HEK293 (cell line): ENCODE measurements at regions not wholly inside any gene's neighbourhood (a gene's known extent, or its start where the extent isn't known, plus 50 kb on each side); places are given as distances from the start of the nearest gene placed in this dataset.

Experiments
- CTCF ChIA-PET: fragments of 350-600 bp; formaldehyde crosslinking; extraction: SDS; loops from one replicate; lab custom pipeline; 2021; ENCODE audit warnings: antibody characterized with exemption; lab: Yijun Ruan, JAX
- POLR2A ChIA-PET: fragments of 300-600 bp; formaldehyde crosslinking; extraction: SDS; loops from one replicate; lab custom pipeline; 2020; ENCODE audit warnings: antibody characterized with exemption, inconsistent platforms; lab: Yijun Ruan, JAX
- H3K27ac ChIP-seq: fragments of 200-500 bp; sonication (Bioruptor generic); 2 replicates; pipeline ENCODE4 v1.5.1; 2014; ENCODE audit warnings: low read depth, low read length, control low read depth, inconsistent platforms; ENCODE audit errors: extremely low read depth
- H3K36me3 ChIP-seq, 2 experiments: fragments of 200-500 bp in 1 of 2; sonication (Bioruptor generic) in 1 of 2; 1 replicate in 1 of 2; 2 replicates in 1 of 2; pipeline ENCODE4 v1.5.1; 2014 to 2017; ENCODE audit warnings: inconsistent platforms in 2 of 2, low read length in 2 of 2; ENCODE audit not compliant: control insufficient read depth in 2 of 2, insufficient read depth in 1 of 2
- H3K4me1 ChIP-seq: fragments of 200-500 bp; sonication (Bioruptor generic); 2 replicates; pipeline ENCODE4 v1.5.1; 2014; ENCODE audit warnings: mild to moderate bottlenecking, low read length, inconsistent platforms; ENCODE audit not compliant: control insufficient read depth, insufficient read depth
- H3K4me3 ChIP-seq: 2 replicates; pipeline ENCODE4 v1.5.1; 2011; ENCODE audit warnings: low read depth, mild to moderate bottlenecking, control low read depth, low read length, moderate library complexity
- H3K9me3 ChIP-seq: fragments of 200-500 bp; sonication (Bioruptor generic); 2 replicates; pipeline ENCODE4 v1.5.1; 2014; ENCODE audit warnings: low read depth, low read length, inconsistent platforms; ENCODE audit not compliant: control insufficient read depth, insufficient read depth
- MEIS1 ChIP-seq: sonication (generic); formaldehyde crosslinking; IDR thresholded peaks from 2 replicates; pipeline ENCODE4 v1.8.1; 2022; ENCODE audit warnings: missing genetic modification reagents, mild to moderate bottlenecking, borderline replicate concordance
- PRDM1 ChIP-seq: fragments of 450-650 bp; formaldehyde crosslinking; IDR thresholded peaks from 2 replicates; pipeline ENCODE4; 2016; ENCODE audit warnings: missing biosample characterization, missing genetic modification characterization
- SALL2 ChIP-seq: fragments of 450-650 bp; formaldehyde crosslinking; IDR thresholded peaks from 2 replicates; pipeline ENCODE4 v1.5.0; 2017; ENCODE audit warnings: missing biosample characterization, mild to moderate bottlenecking, missing genetic modification characterization, borderline replicate concordance
- TCF7L2 ChIP-seq: IDR thresholded peaks from 2 replicates; pipeline ENCODE4 v1.6.1; 2011; ENCODE audit warnings: low read depth, mild to moderate bottlenecking, inconsistent platforms, low read length, moderate library complexity, borderline replicate concordance
- ZFHX2 ChIP-seq: fragments of 450-650 bp; formaldehyde crosslinking; conservative IDR thresholded peaks from 2 replicates; pipeline ENCODE4 v1.5.1; 2016; ENCODE audit warnings: missing biosample characterization, missing genetic modification characterization
- ZNF133 ChIP-seq: fragments of 450-650 bp; formaldehyde crosslinking; IDR thresholded peaks from 2 replicates; pipeline ENCODE4 v1.5.1; 2016; ENCODE audit warnings: missing biosample characterization, missing genetic modification characterization
- ZNF157 ChIP-seq: fragments of 450-650 bp; formaldehyde crosslinking; IDR thresholded peaks from 2 replicates; pipeline ENCODE4 v1.5.1; 2016; ENCODE audit warnings: missing biosample characterization, missing genetic modification characterization
- ZNF19 ChIP-seq: fragments of 450-650 bp; formaldehyde crosslinking; IDR thresholded peaks from 2 replicates; pipeline ENCODE4; 2016; ENCODE audit warnings: missing biosample characterization, missing genetic modification characterization, low read depth
- ZNF24 ChIP-seq: fragments of 450-650 bp; formaldehyde crosslinking; IDR thresholded peaks from 2 replicates; pipeline ENCODE4 v1.5.1; 2016; ENCODE audit warnings: missing biosample characterization, missing genetic modification characterization
- ZNF266 ChIP-seq: fragments of 450-650 bp; formaldehyde crosslinking; IDR thresholded peaks from 2 replicates; pipeline ENCODE4 v1.5.1; 2016; ENCODE audit warnings: missing biosample characterization, missing genetic modification characterization, low read depth
- ZNF311 ChIP-seq: fragments of 450-650 bp; formaldehyde crosslinking; IDR thresholded peaks from 2 replicates; pipeline ENCODE4 v1.5.1; 2017; ENCODE audit warnings: missing biosample characterization, missing genetic modification characterization, borderline replicate concordance
- ZNF324 ChIP-seq: fragments of 450-650 bp; formaldehyde crosslinking; IDR thresholded peaks from 2 replicates; pipeline ENCODE4 v1.5.1; 2016; ENCODE audit warnings: missing biosample characterization, missing genetic modification characterization
- ZNF394 ChIP-seq: fragments of 450-650 bp; formaldehyde crosslinking; IDR thresholded peaks from 2 replicates; pipeline ENCODE4 v1.5.1; 2016; ENCODE audit warnings: missing biosample characterization, missing genetic modification characterization, mild to moderate bottlenecking, moderate library complexity, borderline replicate concordance
- ZNF48 ChIP-seq: fragments of 450-650 bp; formaldehyde crosslinking; IDR thresholded peaks from 2 replicates; pipeline ENCODE4 v1.5.1; 2016; ENCODE audit warnings: missing biosample characterization, missing genetic modification characterization
- ZNF521 ChIP-seq: fragments of 450-650 bp; formaldehyde crosslinking; IDR thresholded peaks from 2 replicates; pipeline ENCODE4 v1.5.1; 2017; ENCODE audit warnings: missing biosample characterization, mild to moderate bottlenecking, missing genetic modification characterization
- ZNF555 ChIP-seq: fragments of 450-650 bp; formaldehyde crosslinking; conservative IDR thresholded peaks from 2 replicates; pipeline ENCODE4 v1.5.1; 2017; ENCODE audit warnings: missing biosample characterization, mild to moderate bottlenecking, missing genetic modification characterization, inconsistent platforms
- ZNF610 ChIP-seq: fragments of 450-650 bp; formaldehyde crosslinking; IDR thresholded peaks from 2 replicates; pipeline ENCODE4 v1.5.1; 2016; ENCODE audit warnings: missing biosample characterization, missing genetic modification characterization, borderline replicate concordance
- ZNF660 ChIP-seq: fragments of 450-650 bp; IDR thresholded peaks from 2 replicates; pipeline ENCODE4 v1.5.1; 2018; ENCODE audit warnings: missing biosample characterization, mild to moderate bottlenecking, missing genetic modification characterization
- TF ChIP-seq, protein P1 (sequence below): fragments of 450-650 bp; formaldehyde crosslinking; conservative IDR thresholded peaks from 2 replicates; pipeline ENCODE4 v1.5.1; 2016; ENCODE audit warnings: low read depth, missing biosample characterization, missing genetic modification characterization
- TF ChIP-seq, protein P2 (sequence below): fragments of 450-650 bp; formaldehyde crosslinking; IDR thresholded peaks from 2 replicates; pipeline ENCODE4 v1.5.1; 2016; ENCODE audit warnings: missing biosample characterization, missing genetic modification characterization

DNA sequence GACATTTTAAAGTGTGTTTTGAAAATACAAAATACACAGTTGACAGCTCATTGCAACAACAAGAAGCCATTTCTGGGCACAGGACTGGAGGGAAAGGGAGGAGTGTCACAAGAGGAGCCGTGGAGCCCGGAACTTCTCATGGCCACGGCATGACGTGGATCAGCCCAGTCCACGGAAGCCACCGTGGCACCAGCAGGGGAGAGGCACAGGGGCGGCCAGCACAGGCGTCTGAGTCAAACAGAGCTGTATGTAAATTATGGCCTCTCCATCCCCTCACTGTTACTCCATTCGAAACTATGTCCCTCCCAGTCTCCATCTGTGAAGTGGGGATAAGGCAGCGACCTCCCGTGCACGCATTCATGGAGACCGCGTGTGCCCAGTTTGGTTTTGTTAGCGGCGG, 165.6 kb upstream of the IRX2 start:
- no peaks in the 10 kb centered on the region for H3K9me3 ChIP-seq
- CTCF ChIA-PET = interaction anchor here (0.7 kb wide), 1 partner anchor 11 kb away, joined by 3 read pairs; no protein-coding TSS in a partner anchor
- POLR2A ChIA-PET = no interaction called here
- no peak overlapping the region for H3K4me3 ChIP-seq
- no peaks in the 10 kb centered on the region for H3K36me3 ChIP-seq
- no peak overlapping the region for H3K27ac ChIP-seq
- H3K4me1 ChIP-seq = no peaks in the 10 kb centered on the region
- TF ChIP-seq ZNF324 (tag by site-specific recombination) = no peak
- TF ChIP-seq ZNF133 (tag by site-specific recombination) = no peak
- no peak for TF ChIP-seq ZNF555 (tag by site-specific recombination)
- TF ChIP-seq ZNF610 (tag by site-specific recombination) = no peak
- no peak for TF ChIP-seq SALL2 (tag by site-specific recombination)
- no peak for TF ChIP-seq MEIS1
- no peak for TF ChIP-seq ZNF521
- no peak for TF ChIP-seq TCF7L2
- no peak for TF ChIP-seq ZNF157 (tag by site-specific recombination)
- TF ChIP-seq, protein P1, sequence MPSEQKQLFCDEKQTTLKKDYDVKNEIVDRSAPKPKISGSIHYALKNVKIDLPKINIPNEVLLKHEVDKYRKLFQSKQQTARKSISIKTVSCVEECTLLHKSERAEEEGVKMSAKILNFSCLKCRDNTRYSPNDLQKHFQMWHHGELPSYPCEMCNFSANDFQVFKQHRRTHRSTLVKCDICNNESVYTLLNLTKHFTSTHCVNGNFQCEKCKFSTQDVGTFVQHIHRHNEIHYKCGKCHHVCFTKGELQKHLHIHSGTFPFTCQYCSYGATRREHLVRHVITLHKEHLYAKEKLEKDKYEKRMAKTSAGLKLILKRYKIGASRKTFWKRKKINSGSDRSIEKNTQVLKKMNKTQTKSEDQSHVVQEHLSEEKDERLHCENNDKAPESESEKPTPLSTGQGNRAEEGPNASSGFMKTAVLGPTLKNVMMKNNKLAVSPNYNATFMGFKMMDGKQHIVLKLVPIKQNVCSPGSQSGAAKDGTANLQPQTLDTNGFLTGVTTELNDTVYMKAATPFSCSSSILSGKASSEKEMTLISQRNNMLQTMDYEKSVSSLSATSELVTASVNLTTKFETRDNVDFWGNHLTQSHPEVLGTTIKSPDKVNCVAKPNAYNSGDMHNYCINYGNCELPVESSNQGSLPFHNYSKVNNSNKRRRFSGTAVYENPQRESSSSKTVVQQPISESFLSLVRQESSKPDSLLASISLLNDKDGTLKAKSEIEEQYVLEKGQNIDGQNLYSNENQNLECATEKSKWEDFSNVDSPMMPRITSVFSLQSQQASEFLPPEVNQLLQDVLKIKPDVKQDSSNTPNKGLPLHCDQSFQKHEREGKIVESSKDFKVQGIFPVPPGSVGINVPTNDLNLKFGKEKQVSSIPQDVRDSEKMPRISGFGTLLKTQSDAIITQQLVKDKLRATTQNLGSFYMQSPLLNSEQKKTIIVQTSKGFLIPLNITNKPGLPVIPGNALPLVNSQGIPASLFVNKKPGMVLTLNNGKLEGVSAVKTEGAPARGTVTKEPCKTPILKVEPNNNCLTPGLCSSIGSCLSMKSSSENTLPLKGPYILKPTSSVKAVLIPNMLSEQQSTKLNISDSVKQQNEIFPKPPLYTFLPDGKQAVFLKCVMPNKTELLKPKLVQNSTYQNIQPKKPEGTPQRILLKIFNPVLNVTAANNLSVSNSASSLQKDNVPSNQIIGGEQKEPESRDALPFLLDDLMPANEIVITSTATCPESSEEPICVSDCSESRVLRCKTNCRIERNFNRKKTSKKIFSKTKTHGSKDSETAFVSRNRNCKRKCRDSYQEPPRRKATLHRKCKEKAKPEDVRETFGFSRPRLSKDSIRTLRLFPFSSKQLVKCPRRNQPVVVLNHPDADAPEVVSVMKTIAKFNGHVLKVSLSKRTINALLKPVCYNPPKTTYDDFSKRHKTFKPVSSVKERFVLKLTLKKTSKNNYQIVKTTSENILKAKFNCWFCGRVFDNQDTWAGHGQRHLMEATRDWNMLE = no peak
- no peak for TF ChIP-seq ZNF24 (tag by site-specific recombination)
- no peak for TF ChIP-seq ZNF48
- TF ChIP-seq, protein P2, sequence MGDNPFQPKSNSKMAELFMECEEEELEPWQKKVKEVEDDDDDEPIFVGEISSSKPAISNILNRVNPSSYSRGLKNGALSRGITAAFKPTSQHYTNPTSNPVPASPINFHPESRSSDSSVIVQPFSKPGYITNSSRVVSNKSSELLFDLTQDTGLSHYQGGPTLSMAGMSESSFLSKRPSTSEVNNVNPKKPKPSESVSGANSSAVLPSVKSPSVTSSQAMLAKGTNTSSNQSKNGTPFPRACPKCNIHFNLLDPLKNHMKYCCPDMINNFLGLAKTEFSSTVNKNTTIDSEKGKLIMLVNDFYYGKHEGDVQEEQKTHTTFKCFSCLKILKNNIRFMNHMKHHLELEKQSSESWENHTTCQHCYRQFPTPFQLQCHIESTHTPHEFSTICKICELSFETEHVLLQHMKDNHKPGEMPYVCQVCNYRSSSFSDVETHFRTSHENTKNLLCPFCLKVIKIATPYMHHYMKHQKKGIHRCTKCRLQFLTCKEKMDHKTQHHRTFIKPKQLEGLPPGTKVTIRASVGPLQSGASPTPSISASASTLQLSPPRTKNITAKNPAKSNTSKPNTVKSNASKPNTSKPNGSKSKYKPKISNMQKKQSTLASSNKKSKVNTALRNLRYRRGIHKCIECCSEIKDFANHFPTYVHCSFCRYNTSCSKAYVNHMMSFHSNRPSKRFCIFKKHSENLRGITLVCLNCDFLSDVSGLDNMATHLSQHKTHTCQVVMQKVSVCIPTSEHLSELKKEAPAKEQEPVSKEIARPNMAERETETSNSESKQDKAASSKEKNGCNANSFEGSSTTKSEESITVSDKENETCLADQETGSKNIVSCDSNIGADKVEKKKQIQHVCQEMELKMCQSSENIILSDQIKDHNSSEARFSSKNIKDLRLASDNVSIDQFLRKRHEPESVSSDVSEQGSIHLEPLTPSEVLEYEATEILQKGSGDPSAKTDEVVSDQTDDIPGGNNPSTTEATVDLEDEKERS (tag by site-specific recombination) = no peak
- TF ChIP-seq ZNF394 (tag by site-specific recombination) = no peak
- no peak for TF ChIP-seq ZNF311 (tag by site-specific recombination)
- no peak for TF ChIP-seq ZNF19 (tag by site-specific recombination)
- TF ChIP-seq ZNF266 (tag by site-specific recombination) = no peak
- no peak for TF ChIP-seq ZNF660

DNA sequence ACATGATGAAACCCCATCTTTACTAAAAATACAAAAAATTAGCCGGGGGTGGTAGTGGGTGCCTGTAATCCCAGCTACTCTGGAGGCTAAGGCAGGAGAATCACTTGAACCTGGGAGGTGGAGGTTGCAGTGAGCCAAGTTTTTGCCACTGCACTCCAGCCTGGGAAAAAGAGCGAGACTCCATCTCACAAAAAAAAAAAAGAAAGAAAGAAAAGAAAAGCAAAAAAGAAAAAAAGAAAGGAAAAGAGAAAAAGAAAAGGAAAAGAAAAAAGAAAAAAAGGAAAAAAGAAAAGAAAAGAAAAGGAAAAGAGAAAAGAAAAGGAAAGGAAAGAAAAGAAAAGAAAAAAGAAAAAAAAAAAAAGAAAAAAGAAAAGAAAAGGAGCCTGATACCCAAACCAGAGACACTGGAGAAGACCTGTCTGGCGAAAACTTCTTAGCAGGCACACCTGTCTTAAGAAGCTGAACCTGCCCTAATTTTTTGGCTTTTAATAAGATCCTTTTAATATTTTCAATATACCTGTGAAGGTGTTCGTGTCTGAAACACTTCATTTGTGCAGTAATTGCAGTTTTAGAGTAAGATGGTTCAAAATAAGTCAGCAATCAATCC, 164.7 kb upstream of the IRX2 start:
- Histone ChIP-seq H3K9me3 (no peaks in the 10 kb centered on the region), H3K27ac (no peak overlapping the region)
- TF ChIP-seq ZFHX2 (no peak), PRDM1 (tag by site-specific recombination) (peak; percentile 49; the same call in 1 of the 2 replicates)
- TF ChIP-seq, all 188 proteins: peak for 1
- H3K4me1 ChIP-seq = no peaks in the 10 kb centered on the region
- ChIA-PET POLR2A (no interaction called here), CTCF (no interaction called here)
- no peaks in the 10 kb centered on the region for H3K36me3 ChIP-seq
- no peak overlapping the region for H3K4me3 ChIP-seq
